Adipocyte (in vitro differentiated cells): ENCODE measurements at regions not wholly inside any gene's neighbourhood (a gene's known extent, or its start where the extent isn't known, plus 50 kb on each side); places are given as distances from the start of the nearest gene placed in this dataset.
"Not testable (repeated sequence)": the region's sequence is repeated elsewhere in the genome, so short reads cannot be mapped to it uniquely, and the experiment has no call there.

Source experiments
- DNase-seq: peaks from one replicate; pipeline ENCODE4 v3.0.0-alpha.2; 2015; ENCODE audit warnings: low read depth
- H3K27me3 ChIP-seq: replicated peaks from 2 replicates; pipeline ENCODE4 v1.7.0; 2013; ENCODE audit warnings: mild to moderate bottlenecking, low read length, moderate library complexity; ENCODE audit not compliant: control insufficient read depth, insufficient read depth
- H3K36me3 ChIP-seq: 2 replicates; pipeline ENCODE4 v1.7.0; 2013; ENCODE audit warnings: low read length, mild to moderate bottlenecking, moderate library complexity; ENCODE audit not compliant: control insufficient read depth, insufficient read depth, severe bottlenecking
- H3K4me1 ChIP-seq: 2 replicates; pipeline ENCODE4 v1.7.0; 2013; ENCODE audit warnings: mild to moderate bottlenecking, low read length, moderate library complexity; ENCODE audit not compliant: control insufficient read depth, insufficient read depth
- H3K4me3 ChIP-seq: 2 replicates; pipeline ENCODE4 v1.7.0; 2013; ENCODE audit warnings: mild to moderate bottlenecking, low read length, moderate library complexity
- H3K9ac ChIP-seq: 2 replicates; pipeline ENCODE4 v1.7.0; 2013; ENCODE audit warnings: mild to moderate bottlenecking, low read length, moderate library complexity
- H3K9me3 ChIP-seq: 2 replicates; pipeline ENCODE4 v1.7.0; 2013; ENCODE audit warnings: mild to moderate bottlenecking, low read length, moderate library complexity; ENCODE audit not compliant: control insufficient read depth

GRCh38 chr5:56746553-56747339, 68.6 kb upstream of the MAP3K1 start:
- Histone ChIP-seq H3K9me3 (no peaks in the 10 kb centered on the region), H3K4me1 (peaks cover 3% of the 10 kb centered on the region), H3K9ac (no peak overlapping the region), H3K36me3 (no peaks in the 10 kb centered on the region), H3K4me3 (no peak overlapping the region), H3K27me3 (no peaks in the 10 kb centered on the region)
- no peak for DNase-seq

- H3K4me3 ChIP-seq: no peak overlapping the region
- H3K36me3 ChIP-seq: no peaks in the 10 kb centered on the region
- H3K4me1 ChIP-seq: peaks cover 3% of the 10 kb centered on the region
- no peaks in the 10 kb centered on the region for H3K27me3 ChIP-seq
- no peaks in the 10 kb centered on the region for H3K9me3 ChIP-seq
- DNase-seq: no peak
- H3K9ac ChIP-seq: no peak overlapping the region
These were observed 69.5 kb upstream of the MAP3K1 start for GRCh38 chr5:56745864-56746263.

DNA sequence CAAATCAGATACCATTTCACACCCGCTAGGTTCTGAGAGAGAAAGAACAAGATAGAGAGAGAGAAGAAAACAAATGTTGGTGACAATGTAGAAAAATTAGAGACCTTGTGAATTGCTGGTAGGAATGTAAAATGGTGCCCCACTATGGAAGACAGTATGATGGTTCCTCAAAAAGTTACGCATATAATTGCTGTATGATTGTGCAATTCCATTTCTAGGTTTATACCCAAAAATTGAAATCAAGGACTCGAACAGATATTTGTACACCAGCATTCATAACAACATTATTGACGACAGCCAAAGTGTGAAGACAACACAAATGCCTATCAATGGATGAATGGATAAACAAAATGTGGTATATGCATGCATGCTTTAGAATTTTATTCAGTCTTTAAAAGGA, 74.5 kb upstream of the MAP3K1 start:
- Histone ChIP-seq H3K9me3 (no peaks in the 10 kb centered on the region), H3K4me3 (no peak overlapping the region)

DNA sequence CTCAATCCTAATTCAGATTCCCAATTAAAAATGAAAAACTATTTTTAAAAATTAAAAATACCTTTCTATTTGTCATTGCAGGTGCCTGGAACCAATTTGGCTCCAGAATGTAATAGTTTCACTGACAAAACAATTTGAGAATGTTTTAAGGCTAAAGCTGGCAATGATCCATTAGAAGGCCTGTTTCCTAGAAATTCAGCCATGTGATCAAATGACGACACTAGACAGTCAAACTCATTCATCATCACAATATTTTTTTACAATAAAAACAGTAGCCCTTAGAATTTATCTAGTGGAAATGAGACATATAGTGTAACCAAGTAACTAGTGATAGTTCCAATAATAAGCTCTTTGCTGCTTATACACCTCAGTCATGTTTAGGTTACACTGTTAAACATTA, 75.4 kb upstream of the MAP3K1 start:
- no peaks in the 10 kb centered on the region for H3K27me3 ChIP-seq
- no peak overlapping the region for H3K4me3 ChIP-seq
- no peak for DNase-seq
- no peaks in the 10 kb centered on the region for H3K36me3 ChIP-seq
- peaks cover 3% of the 10 kb centered on the region for H3K4me1 ChIP-seq
- no peaks in the 10 kb centered on the region for H3K9me3 ChIP-seq
- H3K9ac ChIP-seq: no peak overlapping the region

More for the DNA sequence above, 74.5 kb upstream of the MAP3K1 start:
- Histone ChIP-seq H3K36me3 (no peaks in the 10 kb centered on the region), H3K4me1 (peaks cover 3% of the 10 kb centered on the region), H3K9ac (no peak overlapping the region), H3K27me3 (no peaks in the 10 kb centered on the region)
- DNase-seq: no peak

- Histone ChIP-seq H3K27me3 (no peaks in the 10 kb centered on the region), H3K4me3 (no peak overlapping the region), H3K4me1 (peaks cover 4% of the 10 kb centered on the region), H3K9ac (no peak overlapping the region), H3K9me3 (no peaks in the 10 kb centered on the region), H3K36me3 (no peaks in the 10 kb centered on the region)
- no peak for DNase-seq
These were observed 77.3 kb upstream of the MAP3K1 start for GRCh38 chr5:56737951-56738606.

- no peak overlapping the region for H3K9ac ChIP-seq
- H3K4me3 ChIP-seq: no peak overlapping the region
- peaks cover 4% of the 10 kb centered on the region for H3K27me3 ChIP-seq
- no peak for DNase-seq
- H3K36me3 ChIP-seq: no peaks in the 10 kb centered on the region
- peaks cover 4% of the 10 kb centered on the region for H3K4me1 ChIP-seq
- H3K9me3 ChIP-seq: no peaks in the 10 kb centered on the region
These were observed 78.2 kb upstream of the MAP3K1 start for GRCh38 chr5:56737002-56737621.

DNA sequence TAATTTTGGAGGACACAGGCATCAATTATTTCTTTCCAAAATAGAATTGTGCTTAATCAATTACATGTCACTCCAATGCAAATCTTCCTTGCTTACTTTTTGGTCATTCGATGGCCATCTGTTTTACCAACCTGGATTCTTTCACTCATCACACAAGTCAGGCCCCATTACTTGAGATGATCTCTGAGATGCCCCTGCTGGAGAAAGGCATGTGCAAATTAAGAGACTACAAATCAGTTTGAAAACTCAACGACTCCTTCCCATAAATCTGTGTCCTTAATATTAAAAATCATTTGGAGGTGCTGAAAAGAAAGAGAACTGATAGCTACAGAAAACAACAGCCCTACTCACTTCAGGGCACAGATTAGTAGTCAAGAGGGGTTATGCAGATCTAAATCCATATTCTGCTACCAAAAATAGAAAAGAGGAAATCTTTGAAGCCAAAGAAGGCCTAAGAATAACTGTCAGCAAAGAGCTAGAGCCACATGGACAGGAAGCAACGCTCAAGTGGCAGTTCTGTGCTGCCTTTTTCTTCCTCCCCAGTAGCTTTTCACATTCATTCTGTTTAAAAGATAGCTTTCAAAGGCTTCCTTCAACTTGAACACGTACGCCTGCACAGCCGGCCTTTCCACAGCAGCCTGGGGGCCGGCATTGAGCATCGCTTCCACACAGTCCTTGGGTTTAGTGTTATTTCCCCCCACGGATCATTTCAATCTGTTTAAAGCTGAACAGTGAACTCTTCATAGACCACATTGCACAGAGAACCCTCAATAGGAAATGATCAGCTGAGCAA, 79.3 kb upstream of the MAP3K1 start:
- Histone ChIP-seq H3K4me1 (peaks cover 4% of the 10 kb centered on the region), H3K9ac (no peak overlapping the region), H3K36me3 (no peaks in the 10 kb centered on the region), H3K4me3 (no peak overlapping the region), H3K9me3 (no peaks in the 10 kb centered on the region), H3K27me3 (peaks cover 4% of the 10 kb centered on the region)
- DNase-seq: no peak

DNA sequence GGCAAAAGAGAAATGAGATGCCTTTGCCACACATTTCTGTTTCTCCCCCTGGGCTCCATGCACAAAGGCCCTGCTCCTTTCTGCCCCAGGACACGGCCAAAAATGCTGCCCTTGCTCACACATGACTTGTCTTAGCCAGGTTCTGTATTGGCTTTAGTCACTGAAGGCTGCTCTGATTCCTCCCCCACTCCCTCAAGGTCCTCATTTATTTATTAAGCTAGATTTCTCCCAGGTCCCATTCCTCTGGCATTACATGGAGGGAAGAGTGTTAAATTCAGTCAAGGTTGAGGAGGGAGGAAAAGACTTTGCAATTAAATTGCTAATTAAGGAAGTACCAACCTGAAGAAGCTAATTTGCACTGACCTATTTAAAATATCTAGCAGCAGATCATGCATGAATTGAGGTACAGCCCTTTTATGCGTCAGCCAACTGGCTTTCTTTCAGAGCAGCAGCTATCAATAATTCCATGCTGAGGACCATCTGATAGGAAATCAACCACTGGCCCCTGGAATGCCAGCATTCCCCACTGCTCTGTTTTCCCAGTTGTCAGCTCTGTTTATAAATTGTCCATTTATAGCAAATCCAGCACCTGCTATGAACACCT, 81.2 kb upstream of the MAP3K1 start:
- Histone ChIP-seq H3K27me3 (peaks cover 4% of the 10 kb centered on the region), H3K9ac (no peak overlapping the region), H3K4me3 (no peak overlapping the region), H3K9me3 (no peaks in the 10 kb centered on the region), H3K4me1 (peaks cover 4% of the 10 kb centered on the region), H3K36me3 (no peaks in the 10 kb centered on the region)
- no peak for DNase-seq

DNA sequence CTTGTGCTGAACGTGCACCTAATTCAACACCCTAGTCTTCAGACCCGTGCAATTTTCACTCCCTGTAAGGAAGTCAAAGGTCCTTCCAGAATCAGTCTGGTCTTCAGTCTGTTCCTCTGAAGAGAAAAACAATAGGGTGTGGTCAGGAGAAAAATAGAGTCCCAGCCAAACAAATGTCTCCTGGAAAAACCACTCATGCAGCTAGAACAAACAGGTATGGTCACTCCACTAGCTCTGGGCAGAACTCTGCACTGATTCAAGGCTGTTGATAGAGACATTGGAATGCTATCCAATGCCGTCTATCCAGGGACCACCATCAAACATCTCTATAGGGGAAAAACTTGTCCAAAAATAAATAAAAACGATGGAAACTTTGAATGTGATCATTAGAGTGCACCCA, 81.8 kb upstream of the MAP3K1 start:
- DNase-seq: no peak
- H3K4me1 ChIP-seq: peaks cover 4% of the 10 kb centered on the region
- H3K9me3 ChIP-seq: no peaks in the 10 kb centered on the region
- no peak overlapping the region for H3K4me3 ChIP-seq
- H3K9ac ChIP-seq: no peak overlapping the region
- H3K36me3 ChIP-seq: no peaks in the 10 kb centered on the region
- H3K27me3 ChIP-seq: peaks cover 4% of the 10 kb centered on the region

- no peak overlapping the region for H3K9ac ChIP-seq
- no peaks in the 10 kb centered on the region for H3K9me3 ChIP-seq
- H3K36me3 ChIP-seq: no peaks in the 10 kb centered on the region
- peaks cover 4% of the 10 kb centered on the region for H3K27me3 ChIP-seq
- H3K4me3 ChIP-seq: no peak overlapping the region
- no peak for DNase-seq
- peaks cover 4% of the 10 kb centered on the region for H3K4me1 ChIP-seq
These were observed 83.2 kb upstream of the MAP3K1 start for GRCh38 chr5:56732121-56732520.

DNA sequence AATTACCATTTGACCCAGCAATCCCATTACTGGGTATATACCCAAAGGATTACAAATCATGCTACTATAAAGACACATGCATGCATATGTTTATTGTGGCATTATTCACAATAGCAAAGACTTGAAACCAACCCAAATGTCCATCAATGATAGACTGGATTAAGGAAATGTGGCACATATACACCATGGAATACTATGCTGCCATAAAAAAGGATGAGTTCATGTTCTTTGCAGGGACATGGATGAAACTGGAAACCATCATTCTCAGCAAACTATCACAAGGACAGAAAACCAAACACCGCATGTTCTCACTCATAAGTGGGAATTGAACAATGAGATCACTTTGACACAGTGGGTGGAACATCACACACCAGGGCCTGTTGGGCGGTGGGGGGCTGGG, 83.9 kb upstream of the MAP3K1 start:
- not testable (repeated sequence) for H3K9ac ChIP-seq, H3K9me3 ChIP-seq, H3K4me1 ChIP-seq, DNase-seq, H3K36me3 ChIP-seq, H3K4me3 ChIP-seq, H3K27me3 ChIP-seq
